DND-41 (cell line): ENCODE measurements at regions not wholly inside any gene's neighbourhood (a gene's known extent, or its start where the extent isn't known, plus 50 kb on each side); places are given as distances from the start of the nearest gene placed in this dataset.

Source experiments
- EZH2 ChIP-seq: IDR thresholded peaks from 3 replicates; pipeline ENCODE4 v1.6.1; 2012; ENCODE audit warnings: borderline replicate concordance, low read depth, mild to moderate bottlenecking, moderate library complexity, low read length, inconsistent platforms; ENCODE audit not compliant: severe bottlenecking
- TF ChIP-seq, protein P1 (sequence below): IDR thresholded peaks from 2 replicates; pipeline ENCODE4 v1.5.1; 2012; ENCODE audit warnings: borderline replicate concordance, low read length, moderate library complexity, mild to moderate bottlenecking; ENCODE audit not compliant: poor library complexity, severe bottlenecking; ENCODE audit errors: extremely low read depth

DNA sequence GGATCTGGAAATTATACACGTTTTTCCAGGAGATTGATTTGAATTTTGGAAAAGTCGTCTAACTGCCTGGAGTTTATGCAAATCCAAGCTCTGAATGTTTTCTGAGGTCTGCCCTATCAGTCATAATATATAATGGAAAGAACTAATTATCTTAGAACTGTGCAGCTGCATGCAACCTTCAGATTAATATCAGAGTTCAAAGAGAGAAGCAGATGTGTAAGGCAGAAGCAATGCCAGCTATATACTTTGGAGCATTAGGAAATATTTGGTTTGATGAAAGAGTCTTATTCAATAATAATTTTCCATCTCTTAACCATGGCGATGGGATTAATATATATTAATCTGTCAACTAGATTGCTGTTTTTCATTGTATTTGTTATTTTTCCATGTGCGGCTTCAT lies 500.9 kb downstream of the NEBL start:
- TF ChIP-seq, protein P1, sequence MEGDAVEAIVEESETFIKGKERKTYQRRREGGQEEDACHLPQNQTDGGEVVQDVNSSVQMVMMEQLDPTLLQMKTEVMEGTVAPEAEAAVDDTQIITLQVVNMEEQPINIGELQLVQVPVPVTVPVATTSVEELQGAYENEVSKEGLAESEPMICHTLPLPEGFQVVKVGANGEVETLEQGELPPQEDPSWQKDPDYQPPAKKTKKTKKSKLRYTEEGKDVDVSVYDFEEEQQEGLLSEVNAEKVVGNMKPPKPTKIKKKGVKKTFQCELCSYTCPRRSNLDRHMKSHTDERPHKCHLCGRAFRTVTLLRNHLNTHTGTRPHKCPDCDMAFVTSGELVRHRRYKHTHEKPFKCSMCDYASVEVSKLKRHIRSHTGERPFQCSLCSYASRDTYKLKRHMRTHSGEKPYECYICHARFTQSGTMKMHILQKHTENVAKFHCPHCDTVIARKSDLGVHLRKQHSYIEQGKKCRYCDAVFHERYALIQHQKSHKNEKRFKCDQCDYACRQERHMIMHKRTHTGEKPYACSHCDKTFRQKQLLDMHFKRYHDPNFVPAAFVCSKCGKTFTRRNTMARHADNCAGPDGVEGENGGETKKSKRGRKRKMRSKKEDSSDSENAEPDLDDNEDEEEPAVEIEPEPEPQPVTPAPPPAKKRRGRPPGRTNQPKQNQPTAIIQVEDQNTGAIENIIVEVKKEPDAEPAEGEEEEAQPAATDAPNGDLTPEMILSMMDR: no peak
- TF ChIP-seq EZH2: no peak
